GM11168 (cell line): ENCODE measurements at regions not wholly inside any gene's neighbourhood (a gene's known extent, or its start where the extent isn't known, plus 50 kb on each side); places are given as distances from the start of the nearest gene placed in this dataset.
"Not testable (repeated sequence)": the region's sequence is repeated elsewhere in the genome, so short reads cannot be mapped to it uniquely, and the experiment has no call there.

Experiments used
- in situ Hi-C: fragments of 300-500 bp; cut with MboI; formaldehyde crosslinking; loops from one replicate; pipeline ENCODE4 v1.12.0; 2022; ENCODE audit warnings: low sequenced_read_pairs; ENCODE audit not compliant: unreplicated experiment

DNA sequence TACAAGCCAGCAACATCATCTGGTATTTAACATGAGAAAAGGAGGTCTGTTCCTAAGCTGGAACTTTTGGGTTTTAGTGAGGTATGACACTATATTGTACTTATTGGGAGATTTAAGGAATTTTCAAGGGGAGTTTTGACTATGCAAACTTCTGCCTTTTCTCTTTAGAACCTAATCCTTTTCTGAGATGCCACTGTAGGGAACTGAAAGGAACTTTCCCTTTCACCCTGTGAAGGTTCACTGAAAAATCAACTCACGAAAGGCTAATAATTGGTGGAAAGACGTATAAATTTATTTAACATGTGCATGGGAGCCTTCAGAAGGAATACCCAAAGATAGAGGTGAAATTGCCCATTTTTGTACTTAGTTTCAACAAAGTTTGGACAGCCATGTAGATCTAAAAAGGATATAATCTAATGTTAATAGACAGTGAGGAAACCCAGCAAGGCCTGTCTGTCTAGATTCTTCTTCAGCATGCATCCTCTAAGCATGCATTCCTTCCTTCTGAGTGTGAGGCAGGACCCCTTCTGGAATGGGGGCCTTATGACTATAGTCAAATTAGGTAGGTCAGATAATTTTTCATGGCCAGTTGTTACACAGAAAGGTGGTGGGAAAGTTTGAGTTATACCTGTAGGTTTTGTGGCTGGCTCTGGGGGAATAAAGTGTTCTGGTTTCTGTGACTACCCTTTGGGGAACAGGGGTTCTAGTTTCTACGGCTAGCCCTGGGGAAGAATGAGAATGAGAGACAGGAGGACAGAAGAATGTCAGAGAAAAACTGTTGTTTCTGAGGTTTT lies 200.3 kb downstream of the C9orf152 start:
- in situ Hi-C loops, result no loop called here

DNA sequence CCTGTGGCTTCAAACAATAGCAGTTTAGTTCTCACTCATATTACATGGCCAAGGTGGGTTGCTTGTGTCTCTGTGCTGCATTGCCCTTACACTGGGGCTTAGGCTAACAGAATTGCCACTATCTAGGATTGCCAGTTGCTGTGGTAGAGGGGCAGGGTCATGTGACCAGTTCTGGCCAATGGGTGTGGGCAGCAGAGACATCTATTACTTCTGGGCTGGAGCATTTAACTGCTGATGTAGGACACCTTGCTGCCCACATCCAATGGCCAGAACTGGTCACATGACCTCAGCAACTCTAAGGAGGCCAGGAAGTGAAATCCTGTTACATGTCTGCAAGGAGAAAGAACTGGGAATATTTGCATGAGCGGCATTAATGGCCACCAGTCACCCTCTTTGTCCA lies 199.3 kb downstream of the C9orf152 start:
- in situ Hi-C loops, result no loop called here

DNA sequence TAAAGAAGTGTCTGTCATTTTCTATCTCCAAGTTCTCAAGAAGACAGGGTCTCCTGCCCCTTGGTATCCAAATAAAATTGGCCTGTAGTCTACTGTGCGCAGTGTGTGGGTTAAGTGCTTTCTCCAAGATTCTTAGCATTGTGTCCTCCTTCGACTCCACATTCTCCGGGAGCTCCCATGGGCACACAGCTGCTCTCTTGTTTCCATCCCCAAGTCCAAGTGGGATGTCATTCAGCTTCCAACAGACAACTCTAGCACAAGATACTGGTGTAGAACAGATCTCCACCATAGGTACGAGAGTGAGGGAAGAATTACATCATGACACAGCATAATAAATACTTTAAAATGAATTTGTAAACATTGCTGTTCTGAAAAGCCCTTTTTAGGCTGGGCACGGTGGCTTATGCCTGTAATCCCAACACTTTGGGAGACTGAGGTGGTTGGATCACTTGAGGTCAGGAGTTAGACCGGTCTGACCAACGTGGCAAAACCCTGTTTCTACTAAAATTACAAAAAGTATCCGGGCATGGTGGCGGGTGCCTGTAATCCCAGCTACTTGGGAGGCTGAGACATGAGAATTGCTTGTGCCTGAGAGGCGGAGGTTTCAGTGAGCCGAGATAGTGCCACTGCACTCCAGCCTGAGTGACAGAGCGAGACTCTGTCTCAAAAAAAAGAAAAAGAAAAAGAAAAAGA lies 196.2 kb downstream of the C9orf152 start:
- in situ Hi-C loops, result no loop called here

DNA sequence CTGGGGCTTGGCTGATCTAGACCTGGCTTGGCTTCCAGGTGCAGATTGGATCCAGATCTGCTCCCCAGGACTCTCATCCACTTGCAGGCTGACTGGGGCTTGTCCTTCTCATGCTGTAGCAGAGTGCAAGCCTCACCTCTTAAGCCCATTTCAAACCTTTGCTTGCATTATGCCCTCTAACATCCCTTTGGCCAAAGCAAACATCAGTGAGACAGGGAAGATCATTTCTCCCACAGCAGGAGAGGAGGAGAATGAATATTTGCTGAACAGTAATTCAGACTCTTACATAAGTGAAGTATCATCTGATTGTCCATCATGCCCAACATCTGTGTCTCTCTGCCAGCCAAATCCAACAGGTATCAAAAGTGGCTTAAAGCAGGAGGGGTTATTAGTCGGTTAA lies 194.9 kb downstream of the C9orf152 start:
- in situ Hi-C loops, result no loop called here

DNA sequence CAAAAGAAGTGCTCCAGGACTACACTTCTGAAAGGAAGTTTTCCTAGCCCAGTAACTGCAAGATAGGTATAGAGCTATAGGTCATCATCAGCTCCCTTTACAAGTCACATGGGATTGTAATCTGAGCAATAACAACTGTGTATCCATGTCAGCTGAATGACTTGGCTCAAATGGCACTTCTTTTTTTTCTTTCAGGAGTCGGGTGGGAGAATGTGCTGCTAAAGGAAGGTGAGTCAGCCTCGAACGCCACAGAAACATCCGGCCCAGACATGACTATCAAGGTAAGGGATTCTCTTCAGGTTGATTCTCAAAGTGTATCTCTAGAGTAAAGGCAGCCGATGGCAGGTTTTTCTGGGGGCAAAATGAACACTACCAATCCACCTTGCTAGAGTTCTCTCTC lies 192.2 kb downstream of the C9orf152 start:
- in situ Hi-C loops, result no loop called here

DNA sequence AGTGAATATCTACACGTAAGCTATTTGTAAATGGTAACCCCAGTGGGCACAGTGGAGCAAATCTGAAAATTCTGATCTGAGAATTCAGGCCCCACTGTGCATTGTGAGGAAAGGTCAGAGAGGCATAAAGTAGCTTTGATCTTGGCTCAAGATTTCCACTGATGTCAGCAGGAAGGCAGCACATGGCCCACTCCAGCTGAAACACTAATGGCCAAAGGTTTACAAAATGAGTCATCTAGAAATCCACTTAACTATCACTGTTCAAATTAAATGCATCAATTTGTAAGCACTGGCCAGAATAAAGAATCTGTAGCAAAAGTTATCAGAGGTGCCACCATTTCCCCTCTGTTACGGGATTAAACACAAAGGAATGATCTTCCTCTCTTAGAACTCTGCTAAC lies 191.6 kb downstream of the C9orf152 start:
- in situ Hi-C loops, result no loop called here

DNA sequence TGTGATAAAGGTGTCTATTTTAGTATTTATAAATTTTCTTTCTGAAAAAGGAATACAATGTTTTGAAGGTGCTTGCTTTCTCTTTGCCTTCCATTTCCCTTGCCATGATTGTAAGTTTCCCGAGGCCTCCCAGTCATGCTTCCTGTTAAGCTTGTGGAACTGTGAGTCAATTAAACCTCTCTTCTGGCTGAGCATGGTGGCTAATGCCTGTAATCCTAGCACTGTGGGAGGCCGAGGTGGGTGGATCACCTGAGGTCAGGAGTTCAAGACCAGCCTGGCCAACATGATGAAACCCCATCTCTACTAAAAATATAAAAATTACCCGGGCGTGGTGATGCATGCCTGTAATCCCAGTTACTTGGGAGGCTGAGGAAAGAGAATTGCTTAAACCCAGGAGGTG lies 187.7 kb downstream of the C9orf152 start:
- in situ Hi-C loops, result not testable (repeated sequence)

DNA sequence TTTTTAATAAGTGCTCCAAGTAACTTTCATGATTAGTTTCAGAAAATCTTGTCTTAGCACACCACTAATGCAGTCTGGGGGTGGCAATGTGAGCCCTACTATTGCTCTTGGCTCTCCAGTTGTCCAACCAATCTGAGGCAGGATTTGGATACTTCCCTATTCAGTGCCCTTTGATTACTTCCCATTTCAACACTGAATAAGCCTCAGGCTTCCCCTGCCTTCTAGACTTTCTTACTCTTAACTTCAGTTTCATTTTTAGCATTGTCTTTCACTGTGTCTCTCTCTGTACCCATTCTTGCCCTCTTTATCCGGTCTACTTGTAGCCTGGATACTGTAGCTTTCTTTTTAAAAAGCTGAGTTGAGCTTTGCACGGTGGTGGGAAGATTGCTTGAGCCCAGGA lies 186.1 kb downstream of the C9orf152 start:
- in situ Hi-C loops, result no loop called here

DNA sequence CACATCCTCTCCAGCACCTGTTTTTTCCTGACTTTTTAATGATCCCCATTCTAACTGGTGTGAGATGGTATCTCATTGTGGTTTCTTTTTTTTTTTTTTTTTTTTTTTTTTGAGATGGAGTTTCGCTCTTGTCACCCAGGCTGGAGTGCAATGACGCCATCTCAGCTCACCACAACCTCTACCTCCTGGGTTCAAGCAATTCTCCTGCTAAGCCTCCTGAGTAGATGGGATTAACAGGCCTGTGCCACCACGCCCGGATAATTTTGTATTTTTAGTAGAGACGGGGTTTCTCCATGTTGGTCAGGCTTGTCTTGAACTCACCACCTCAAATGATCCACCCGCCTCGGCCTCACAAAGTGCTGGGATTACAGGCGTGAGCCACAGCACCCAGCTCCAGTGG lies 184.7 kb downstream of the C9orf152 start:
- in situ Hi-C loops, result not testable (repeated sequence)

DNA sequence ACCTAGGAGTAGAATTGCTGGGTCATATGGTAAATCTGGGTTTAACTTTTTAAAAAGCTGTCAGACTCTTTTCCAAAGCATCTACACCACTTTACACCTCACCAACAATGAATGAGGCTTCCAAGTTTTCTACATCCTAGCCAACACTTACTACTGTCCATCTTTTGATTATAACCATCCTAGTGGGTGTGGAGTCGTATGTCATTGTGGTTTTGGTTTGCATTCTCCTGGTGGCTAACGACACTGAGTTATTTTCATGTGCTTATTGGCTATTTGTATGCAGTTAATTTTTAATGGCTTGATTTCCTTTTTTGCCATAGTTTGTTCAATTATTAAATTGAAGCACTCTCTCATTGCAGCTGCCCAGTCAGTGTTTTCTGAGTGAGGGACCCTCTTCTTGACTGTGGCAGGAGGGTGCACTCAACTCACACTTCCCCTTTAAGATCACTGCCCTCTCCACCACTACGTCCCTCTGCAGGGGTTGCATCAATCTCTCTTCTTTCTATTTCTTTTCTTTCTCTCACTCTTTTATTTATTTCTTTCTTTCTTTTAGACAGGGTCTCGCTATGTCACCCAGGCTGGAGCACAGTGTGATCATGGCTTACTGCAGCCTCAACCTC lies 182.3 kb downstream of the C9orf152 start:
- in situ Hi-C loops, result no loop called here

DNA sequence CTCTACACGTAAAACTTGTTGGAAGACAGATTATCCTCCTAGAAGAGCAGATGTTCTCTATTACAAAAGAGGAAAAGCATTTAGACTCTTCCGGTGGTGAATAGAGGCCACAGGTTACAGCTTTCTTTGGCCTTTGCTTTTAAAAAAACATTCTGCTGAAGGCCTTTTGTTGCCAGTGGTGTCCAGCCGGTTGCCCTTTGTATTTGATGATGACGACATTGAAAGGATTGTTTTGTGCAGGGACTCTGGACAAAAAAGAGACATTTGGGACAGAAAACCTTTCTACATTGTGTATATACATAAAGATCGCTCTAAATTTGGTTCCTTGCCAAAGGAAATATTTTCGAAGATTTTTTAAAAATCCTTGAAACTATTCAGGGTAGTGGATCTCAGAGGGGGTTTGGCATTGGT lies 180.3 kb downstream of the C9orf152 start:
- in situ Hi-C loops, result no loop called here

DNA sequence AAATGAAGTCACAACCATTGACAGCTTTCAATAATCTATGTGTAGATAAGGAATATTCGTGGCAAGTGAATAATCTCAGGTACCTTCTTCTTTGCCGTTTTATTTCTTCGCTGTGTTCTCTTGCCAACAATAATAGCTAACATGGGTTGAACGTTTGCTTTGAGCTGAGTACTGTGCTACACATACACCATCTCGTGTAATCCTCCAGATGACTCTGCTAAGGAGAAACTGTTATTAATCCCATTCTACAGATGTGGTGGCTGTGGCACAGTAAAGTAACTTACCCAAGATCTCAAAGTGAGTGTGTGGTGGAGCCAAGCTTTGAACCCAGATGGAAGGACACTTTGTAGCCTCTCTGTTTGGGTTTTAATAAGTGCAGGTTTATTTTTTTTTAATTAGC lies 179.7 kb downstream of the C9orf152 start:
- in situ Hi-C loops, result no loop called here

DNA sequence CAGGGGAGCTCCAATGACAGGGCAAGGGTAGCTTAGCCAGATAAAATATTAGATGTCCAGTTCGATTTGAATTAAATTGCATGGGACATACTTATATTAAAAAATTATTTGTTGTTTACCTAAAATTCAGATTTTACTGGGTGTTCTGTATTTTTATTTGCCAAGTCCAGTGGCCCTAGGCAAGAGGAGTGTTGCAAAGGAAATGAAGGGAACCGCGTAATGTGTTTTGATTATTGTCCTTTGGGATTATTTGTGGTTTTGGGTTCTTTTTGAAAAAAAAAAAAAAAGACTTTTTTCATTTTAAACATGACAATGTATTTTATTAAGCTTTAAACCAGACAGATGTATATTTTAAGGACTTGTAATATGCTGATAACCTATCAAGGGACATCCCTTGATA lies 179.3 kb downstream of the C9orf152 start:
- in situ Hi-C loops, result no loop called here

DNA sequence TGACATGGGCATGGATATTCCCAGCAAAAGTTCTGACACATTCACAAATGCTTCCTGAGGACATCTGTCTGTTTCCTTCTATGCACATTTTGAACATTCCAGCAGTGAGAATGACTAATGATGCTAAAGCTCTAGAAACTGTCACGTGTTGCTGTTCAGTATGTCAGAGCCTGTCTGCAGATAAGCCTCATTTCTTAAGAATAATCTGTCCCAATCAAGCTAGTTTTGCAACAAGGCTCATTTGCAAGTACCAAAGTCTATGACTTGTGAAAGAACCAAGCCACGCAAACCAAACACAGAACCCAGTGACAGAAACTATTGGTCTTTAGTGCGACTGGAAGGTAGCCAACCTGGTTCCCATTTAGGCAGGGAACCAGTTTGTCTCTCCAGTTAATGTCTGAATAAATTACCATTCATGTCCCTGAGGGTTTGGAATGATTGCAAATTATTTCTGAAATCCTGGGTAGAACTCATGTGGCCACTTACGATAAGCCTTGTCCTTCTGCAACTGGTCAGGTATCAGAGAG lies 178.5 kb downstream of the C9orf152 start:
- in situ Hi-C loops, result no loop called here

DNA sequence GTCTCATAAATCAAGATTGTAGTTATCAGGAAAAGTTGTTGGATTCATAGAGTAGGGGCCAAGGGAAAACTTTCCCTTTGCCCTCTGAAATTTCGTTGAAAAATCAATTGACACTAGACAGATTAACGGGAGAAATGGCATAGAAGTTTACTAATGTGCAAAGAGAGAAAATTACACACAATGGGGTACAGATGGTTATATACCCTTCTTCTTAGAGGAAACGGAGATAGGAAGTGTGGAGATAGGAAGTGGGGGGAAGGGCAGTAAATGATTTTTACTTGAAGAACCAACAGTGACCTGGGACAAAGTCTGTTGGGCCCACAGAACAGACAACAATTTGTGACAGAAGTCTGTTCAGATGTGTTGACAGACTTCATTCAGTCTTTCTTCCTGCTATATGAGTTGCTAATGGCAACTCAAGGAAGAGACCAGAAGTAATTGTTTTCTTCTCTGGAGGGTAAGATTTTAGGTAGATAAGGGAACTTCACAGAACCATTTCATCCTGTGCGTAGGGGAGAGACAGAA lies 177.9 kb downstream of the C9orf152 start:
- in situ Hi-C loops, result no loop called here

DNA sequence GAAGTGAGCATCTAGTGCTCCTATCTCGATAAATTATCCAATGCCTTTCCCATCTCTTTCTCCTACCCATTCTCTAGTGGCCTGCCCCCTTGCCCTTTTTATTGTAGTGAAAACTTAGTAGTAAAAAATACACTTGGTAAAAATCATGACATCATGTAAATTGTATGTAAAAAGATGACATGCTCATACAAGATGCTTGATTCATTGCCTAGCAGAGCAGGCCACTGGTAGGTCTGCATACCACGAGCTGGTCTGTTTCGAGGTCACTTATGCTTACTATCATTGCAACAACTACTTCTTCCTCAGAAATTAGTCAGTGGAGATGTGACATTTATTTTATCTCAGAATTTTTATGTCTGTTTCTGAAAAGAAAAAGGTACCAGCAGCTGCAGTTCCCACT lies 177.3 kb downstream of the C9orf152 start:
- in situ Hi-C loops, result no loop called here

DNA sequence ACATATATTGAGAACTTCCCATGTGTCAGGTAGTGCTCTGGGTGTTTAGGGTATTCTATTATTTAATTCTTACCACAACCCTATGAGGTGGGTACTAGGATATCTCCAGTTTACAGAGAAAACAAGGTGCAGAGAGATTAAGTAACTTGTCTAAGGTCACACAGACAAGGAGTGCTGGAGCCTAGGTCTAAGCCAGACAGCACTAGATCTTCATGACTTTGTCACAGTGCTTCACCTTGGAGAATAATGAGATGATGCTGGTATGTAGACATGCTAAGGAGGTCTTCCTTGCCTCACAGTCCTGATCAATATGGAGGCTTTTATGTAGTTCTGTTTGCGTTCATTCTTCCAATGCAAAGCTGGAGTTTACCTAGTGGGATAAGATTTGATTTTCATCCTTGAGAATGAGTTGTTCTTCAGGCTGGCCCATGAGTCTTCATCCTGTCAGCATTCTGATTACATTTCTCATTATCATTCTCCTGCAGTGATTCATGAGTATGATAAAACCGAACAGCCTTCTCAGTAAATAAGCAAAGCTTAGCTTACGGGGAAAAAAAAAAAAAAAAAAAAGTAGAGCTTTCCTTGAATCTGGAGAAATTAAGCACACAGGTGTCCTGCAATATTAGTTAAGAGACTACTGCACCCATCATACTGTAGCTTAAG lies 176.3 kb downstream of the C9orf152 start:
- in situ Hi-C loops, result no loop called here

DNA sequence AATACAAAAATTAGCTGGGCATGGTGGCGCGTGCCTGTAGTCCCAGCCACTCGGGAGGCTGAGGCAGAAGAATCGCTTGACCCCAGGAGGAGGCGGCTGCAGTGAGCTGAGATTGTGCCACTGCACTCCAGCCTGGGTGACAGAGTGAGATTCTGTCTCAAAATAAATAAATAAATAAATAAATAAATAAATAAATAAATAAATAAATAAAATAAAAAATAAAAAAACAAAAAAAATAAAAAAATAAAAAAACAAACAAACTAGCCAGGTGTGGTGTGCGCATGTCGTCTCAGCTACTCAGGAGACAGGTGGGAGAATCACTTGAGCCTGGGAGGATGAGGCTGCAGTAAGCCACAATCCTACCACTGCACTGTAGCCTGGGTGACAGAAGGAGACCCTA lies 175.4 kb downstream of the C9orf152 start:
- in situ Hi-C loops, result not testable (repeated sequence)

DNA sequence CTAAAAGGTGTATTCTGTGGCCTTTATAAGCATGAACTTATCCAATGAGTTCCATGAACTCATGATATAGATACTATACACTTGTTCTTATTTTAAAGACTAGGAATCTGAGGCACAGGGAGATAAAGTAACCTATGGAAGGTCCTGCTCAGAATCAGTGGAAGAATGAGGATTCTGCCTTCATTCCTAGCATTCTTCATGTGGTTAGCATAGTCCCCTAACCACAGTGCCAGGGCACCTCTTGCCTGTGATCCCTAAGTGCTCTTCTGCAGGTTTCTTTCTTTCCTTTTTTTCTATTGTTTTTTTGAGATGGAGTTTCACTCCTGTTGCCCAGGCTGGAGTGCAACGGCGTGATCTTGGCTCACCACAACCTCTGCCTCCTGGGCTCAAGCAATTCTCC lies 174.1 kb downstream of the C9orf152 start:
- in situ Hi-C loops, result no loop called here

DNA sequence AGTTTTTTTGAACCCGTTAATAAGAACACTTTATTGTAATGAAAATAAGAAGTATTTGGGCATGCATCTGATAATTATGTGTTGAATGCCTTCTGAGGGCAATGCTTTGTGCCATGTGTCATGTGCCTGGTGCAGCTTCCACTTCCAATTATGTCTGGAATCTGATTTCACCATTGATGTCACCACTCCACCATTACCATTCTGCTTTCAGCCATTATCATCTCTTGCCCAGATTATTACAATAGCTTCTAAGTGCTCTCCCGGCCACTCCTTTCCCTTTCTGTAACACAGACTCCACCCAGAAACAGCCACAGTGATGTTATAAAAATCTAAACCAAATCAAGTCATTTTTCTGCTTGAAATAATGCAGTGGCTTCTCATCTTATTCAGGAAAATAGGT lies 171.7 kb downstream of the C9orf152 start:
- in situ Hi-C loops, result no loop called here
